ENCODE measurements at regions not wholly inside any gene's neighbourhood (a gene's known extent, or its start where the extent isn't known, plus 50 kb on each side); places are given as distances from the start of the nearest gene placed in this dataset.

DNA sequence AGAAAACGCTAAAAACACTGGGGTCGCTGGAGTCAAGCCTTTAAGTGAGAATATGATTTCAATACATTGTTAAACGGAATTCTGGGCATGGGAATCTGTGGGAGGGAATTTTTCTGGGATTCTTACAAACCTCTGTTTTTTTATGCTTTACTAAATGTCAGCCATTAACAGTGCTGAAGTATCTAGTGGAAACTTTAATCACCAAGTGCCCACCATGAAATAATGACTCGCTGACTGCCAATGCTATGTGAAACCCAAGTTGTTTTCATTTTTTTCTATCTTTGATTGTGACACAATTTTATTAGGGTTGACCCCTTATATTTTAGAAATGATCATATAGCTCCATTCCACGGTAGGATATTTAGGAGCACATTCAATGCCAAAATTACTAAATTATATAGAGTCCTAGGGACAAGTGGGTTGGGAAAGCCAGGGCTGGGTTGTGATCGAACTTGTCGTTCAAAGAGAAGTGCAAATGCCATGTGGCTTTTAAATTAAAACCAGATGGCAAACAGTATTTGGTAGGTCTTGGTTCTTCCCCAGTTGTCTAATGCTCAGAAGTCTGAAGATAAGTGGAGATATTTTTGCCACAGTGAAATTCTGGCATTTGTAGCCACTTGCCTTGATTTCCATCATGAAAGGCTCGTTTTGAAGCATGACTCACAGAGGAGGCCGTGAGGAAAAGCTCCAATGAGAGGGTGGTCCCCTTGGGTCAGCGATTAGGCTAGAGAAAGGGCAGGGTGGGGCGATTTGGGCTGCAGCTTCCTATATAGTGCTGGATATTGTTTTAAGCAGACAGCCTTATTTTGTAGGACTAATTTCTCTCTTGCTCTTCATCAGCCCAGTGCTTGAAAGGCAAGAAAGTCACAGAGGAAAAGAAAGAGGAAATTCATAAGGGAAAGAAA lies 254.4 kb upstream of the JAG1 start:
- Histone ChIP-seq H3K9me3 (ENCODE audit: control insufficient read depth, insufficient read depth, low read length) (no peaks in the 10 kb centered on the region), H3K4me3 (ENCODE audit: low read depth, low read length) (no peak overlapping the region), H3K36me3 (ENCODE audit: control insufficient read depth, insufficient read depth, low read length) (no peaks in the 10 kb centered on the region), H3K9ac (ENCODE audit: low read depth, low read length) (no peak overlapping the region), H3K4me1 (ENCODE audit: control insufficient read depth, insufficient read depth, low read length) (no peaks in the 10 kb centered on the region), H3K27me3 (ENCODE audit: control insufficient read depth, insufficient read depth, low read length) (no peaks in the 10 kb centered on the region)

GRCh38 chr20:10928841-10929421 lies 255.1 kb upstream of the JAG1 start:
- no peaks in the 10 kb centered on the region for H3K4me1 ChIP-seq (ENCODE audit: control insufficient read depth, insufficient read depth, low read length)
- no peaks in the 10 kb centered on the region for H3K36me3 ChIP-seq (ENCODE audit: control insufficient read depth, insufficient read depth, low read length)

DNA sequence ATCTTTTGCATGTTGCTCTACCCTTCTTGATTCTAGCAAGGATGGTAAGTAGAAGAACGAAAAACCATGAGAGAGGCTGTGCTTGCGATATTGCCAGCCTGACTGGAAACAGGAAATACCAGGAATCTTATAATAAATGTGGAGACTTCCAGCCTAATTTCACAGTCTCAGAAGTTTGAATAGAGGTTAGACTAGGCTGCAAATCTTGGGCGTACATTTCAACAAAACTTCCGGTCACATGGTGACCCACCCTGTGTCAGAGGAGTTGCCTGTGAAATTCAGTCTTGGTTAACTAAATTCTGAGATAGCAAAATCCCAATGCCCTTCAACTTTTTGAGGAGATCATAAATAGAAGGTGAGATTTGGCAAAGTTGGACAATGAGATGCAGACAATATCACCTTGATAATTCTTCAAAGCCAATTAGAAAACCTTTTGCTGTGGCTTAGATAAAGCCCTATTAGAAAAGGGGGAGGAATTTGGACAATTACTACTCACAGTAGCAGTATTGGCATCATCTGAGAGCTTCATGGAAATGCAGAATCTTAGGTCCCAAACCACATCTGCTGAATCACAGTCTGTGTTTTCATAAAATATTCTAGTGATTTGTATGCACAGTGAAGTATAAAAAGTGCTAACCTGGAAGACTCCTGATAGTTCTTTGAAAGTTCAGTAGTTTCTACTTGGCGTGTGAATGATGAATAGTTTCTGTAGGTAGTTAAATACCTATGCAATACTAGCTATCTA lies 262.0 kb upstream of the JAG1 start:
- Histone ChIP-seq H3K9me3 (ENCODE audit: control insufficient read depth, insufficient read depth, low read length) (no peaks in the 10 kb centered on the region), H3K4me3 (ENCODE audit: low read depth, low read length) (no peak overlapping the region), H3K36me3 (ENCODE audit: control insufficient read depth, insufficient read depth, low read length) (no peaks in the 10 kb centered on the region), H3K9ac (ENCODE audit: low read depth, low read length) (no peak overlapping the region), H3K27me3 (ENCODE audit: control insufficient read depth, insufficient read depth, low read length) (no peaks in the 10 kb centered on the region), H3K4me1 (ENCODE audit: control insufficient read depth, insufficient read depth, low read length) (no peaks in the 10 kb centered on the region)

More at GRCh38 chr20:10928841-10929421, 255.1 kb upstream of the JAG1 start:
- Histone ChIP-seq H3K27me3 (ENCODE audit: control insufficient read depth, insufficient read depth, low read length) (no peaks in the 10 kb centered on the region), H3K9ac (ENCODE audit: low read depth, low read length) (no peak overlapping the region), H3K9me3 (ENCODE audit: control insufficient read depth, insufficient read depth, low read length) (no peaks in the 10 kb centered on the region), H3K4me3 (ENCODE audit: low read depth, low read length) (no peak overlapping the region)

- Histone ChIP-seq H3K9me3 (ENCODE audit: control insufficient read depth, insufficient read depth, low read length) (no peaks in the 10 kb centered on the region), H3K4me3 (ENCODE audit: low read depth, low read length) (no peak overlapping the region), H3K27me3 (ENCODE audit: control insufficient read depth, insufficient read depth, low read length) (no peaks in the 10 kb centered on the region), H3K9ac (ENCODE audit: low read depth, low read length) (no peak overlapping the region), H3K36me3 (ENCODE audit: control insufficient read depth, insufficient read depth, low read length) (no peaks in the 10 kb centered on the region), H3K4me1 (ENCODE audit: control insufficient read depth, insufficient read depth, low read length) (no peaks in the 10 kb centered on the region)
Measured at GRCh38 chr20:10936786-10937185, 263.0 kb upstream of the JAG1 start.

GRCh38 chr20:10939331-10939941 lies 265.6 kb upstream of the JAG1 start:
- Histone ChIP-seq H3K9me3 (ENCODE audit: control insufficient read depth, insufficient read depth, low read length) (no peaks in the 10 kb centered on the region), H3K4me3 (ENCODE audit: low read depth, low read length) (no peak overlapping the region), H3K4me1 (ENCODE audit: control insufficient read depth, insufficient read depth, low read length) (no peaks in the 10 kb centered on the region), H3K36me3 (ENCODE audit: control insufficient read depth, insufficient read depth, low read length) (no peaks in the 10 kb centered on the region), H3K27me3 (ENCODE audit: control insufficient read depth, insufficient read depth, low read length) (no peaks in the 10 kb centered on the region), H3K9ac (ENCODE audit: low read depth, low read length) (no peak overlapping the region)

GRCh38 chr20:10940941-10941340 lies 267.1 kb upstream of the JAG1 start:
- Histone ChIP-seq H3K4me1 (ENCODE audit: control insufficient read depth, insufficient read depth, low read length) (no peaks in the 10 kb centered on the region), H3K9me3 (ENCODE audit: control insufficient read depth, insufficient read depth, low read length) (no peaks in the 10 kb centered on the region), H3K9ac (ENCODE audit: low read depth, low read length) (no peak overlapping the region), H3K4me3 (ENCODE audit: low read depth, low read length) (no peak overlapping the region), H3K36me3 (ENCODE audit: control insufficient read depth, insufficient read depth, low read length) (no peaks in the 10 kb centered on the region), H3K27me3 (ENCODE audit: control insufficient read depth, insufficient read depth, low read length) (no peaks in the 10 kb centered on the region)

GRCh38 chr20:10943686-10944265 lies 270.0 kb upstream of the JAG1 start:
- H3K4me1 ChIP-seq (ENCODE audit: control insufficient read depth, insufficient read depth, low read length): no peaks in the 10 kb centered on the region
- no peak overlapping the region for H3K4me3 ChIP-seq (ENCODE audit: low read depth, low read length)
- no peak overlapping the region for H3K9ac ChIP-seq (ENCODE audit: low read depth, low read length)
- no peaks in the 10 kb centered on the region for H3K27me3 ChIP-seq (ENCODE audit: control insufficient read depth, insufficient read depth, low read length)
- H3K9me3 ChIP-seq (ENCODE audit: control insufficient read depth, insufficient read depth, low read length): no peaks in the 10 kb centered on the region
- H3K36me3 ChIP-seq (ENCODE audit: control insufficient read depth, insufficient read depth, low read length): no peaks in the 10 kb centered on the region

DNA sequence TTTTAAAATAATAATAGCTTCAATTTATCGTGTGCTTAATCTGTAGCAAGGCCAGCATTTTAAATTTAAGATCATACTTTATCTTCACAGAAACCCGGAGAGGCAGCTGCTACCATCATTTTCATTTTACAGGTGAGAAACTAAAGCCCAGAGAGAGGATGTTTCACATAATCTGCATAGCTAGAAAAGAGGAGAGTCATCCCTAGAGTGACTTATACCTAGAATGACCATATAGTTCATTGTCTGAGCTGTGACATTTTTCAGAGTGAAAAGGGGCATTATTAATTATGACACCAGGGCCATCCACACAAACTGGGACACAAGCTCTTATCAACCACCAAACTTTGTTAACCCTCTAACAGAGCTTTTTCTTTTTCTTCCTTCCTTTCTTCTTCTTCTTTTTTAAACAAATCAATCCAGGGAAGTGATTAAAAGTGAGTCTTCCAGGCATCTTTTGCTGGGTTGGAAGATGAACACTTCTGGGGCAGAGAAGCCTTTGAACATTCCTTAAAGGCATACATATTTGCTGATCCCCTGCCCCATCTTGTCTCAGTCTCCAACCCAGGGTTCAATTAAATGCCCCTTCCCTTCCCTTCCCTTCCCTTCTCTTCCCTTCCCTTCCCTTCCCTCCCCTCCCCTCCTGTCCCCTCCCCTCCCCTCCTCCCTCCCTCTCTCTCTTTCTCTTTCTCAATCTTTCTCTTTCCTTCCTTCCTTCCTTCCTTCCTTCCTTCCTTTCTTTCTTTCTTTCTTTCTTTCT lies 272.5 kb upstream of the JAG1 start:
- Histone ChIP-seq H3K4me3 (ENCODE audit: low read depth, low read length) (no peak overlapping the region), H3K4me1 (ENCODE audit: control insufficient read depth, insufficient read depth, low read length) (no peaks in the 10 kb centered on the region), H3K27me3 (ENCODE audit: control insufficient read depth, insufficient read depth, low read length) (no peaks in the 10 kb centered on the region), H3K9me3 (ENCODE audit: control insufficient read depth, insufficient read depth, low read length) (no peaks in the 10 kb centered on the region), H3K9ac (ENCODE audit: low read depth, low read length) (no peak overlapping the region), H3K36me3 (ENCODE audit: control insufficient read depth, insufficient read depth, low read length) (no peaks in the 10 kb centered on the region)

- H3K4me1 ChIP-seq (ENCODE audit: control insufficient read depth, insufficient read depth, low read length): no peaks in the 10 kb centered on the region
- no peak overlapping the region for H3K9ac ChIP-seq (ENCODE audit: low read depth, low read length)
- no peaks in the 10 kb centered on the region for H3K36me3 ChIP-seq (ENCODE audit: control insufficient read depth, insufficient read depth, low read length)
- H3K27me3 ChIP-seq (ENCODE audit: control insufficient read depth, insufficient read depth, low read length): no peaks in the 10 kb centered on the region
- H3K9me3 ChIP-seq (ENCODE audit: control insufficient read depth, insufficient read depth, low read length): no peaks in the 10 kb centered on the region
- H3K4me3 ChIP-seq (ENCODE audit: low read depth, low read length): no peak overlapping the region
Measured at GRCh38 chr20:10947726-10948125, 273.9 kb upstream of the JAG1 start.

DNA sequence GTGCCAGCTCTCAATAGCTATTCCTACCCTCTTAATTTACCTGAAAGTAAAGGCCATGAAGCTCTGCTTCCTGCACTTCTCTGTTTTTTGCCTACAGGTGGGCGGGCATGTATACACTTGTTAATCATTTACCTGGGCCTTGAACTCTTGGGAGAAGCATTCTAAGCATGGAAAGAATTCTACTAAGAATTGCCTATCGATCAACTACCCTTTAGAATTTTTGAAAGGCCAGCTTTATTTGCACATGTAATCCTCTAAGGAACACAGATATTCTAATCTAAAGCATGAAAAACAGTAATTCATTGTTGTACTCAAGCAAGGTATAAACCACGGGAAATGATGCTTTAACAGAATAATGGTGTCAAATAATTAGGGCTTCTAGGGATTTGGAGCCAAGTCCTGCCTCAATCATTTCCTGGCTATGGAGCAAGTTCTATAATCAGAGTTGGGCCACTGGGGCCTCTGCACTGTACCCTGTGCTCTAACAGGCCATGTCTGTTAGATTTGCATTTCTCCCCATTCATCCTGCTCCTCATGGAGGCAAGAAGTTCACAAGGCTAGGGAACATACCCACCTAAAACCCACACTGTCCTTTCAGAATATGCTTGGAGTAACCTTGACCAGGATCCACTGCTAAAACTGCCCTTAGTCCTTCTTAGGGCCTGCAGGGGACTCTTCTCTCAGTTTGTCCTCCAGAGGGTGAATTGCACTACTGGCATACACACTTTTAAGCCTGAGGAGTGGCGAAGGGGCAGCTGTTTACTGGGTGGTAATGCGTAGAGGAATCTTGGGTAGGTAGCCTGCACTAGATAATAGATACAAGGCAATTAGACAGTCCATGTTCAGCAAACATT lies 276.4 kb upstream of the JAG1 start:
- no peaks in the 10 kb centered on the region for H3K9me3 ChIP-seq (ENCODE audit: control insufficient read depth, insufficient read depth, low read length)
- no peak overlapping the region for H3K9ac ChIP-seq (ENCODE audit: low read depth, low read length)
- H3K4me3 ChIP-seq (ENCODE audit: low read depth, low read length): no peak overlapping the region
- H3K27me3 ChIP-seq (ENCODE audit: control insufficient read depth, insufficient read depth, low read length): no peaks in the 10 kb centered on the region
- H3K36me3 ChIP-seq (ENCODE audit: control insufficient read depth, insufficient read depth, low read length): no peaks in the 10 kb centered on the region
- peaks cover 3% of the 10 kb centered on the region for H3K4me1 ChIP-seq (ENCODE audit: control insufficient read depth, insufficient read depth, low read length)
